Stomach (tissue), 4 donors: ENCODE measurements at regions not wholly inside any gene's neighbourhood (a gene's known extent, or its start where the extent isn't known, plus 50 kb on each side); places are given as distances from the start of the nearest gene placed in this dataset.

Experiments
- CTCF ChIP-seq, 7 experiments: fragments of 450-650 bp in 4 of 7; fragments of 200-600 bp in 3 of 7; sonication (generic) in 3 of 7; IDR thresholded peaks; one replicate each; pipeline ENCODE4 v1.5.1; 2016 to 2019; ENCODE audit warnings: antibody characterized with exemption in 7 of 7, control low read depth in 2 of 7, mild to moderate bottlenecking in 1 of 7
- POLR2A ChIP-seq, 4 donors: fragments of 450-650 bp; IDR thresholded peaks; one replicate each; pipeline ENCODE4 v1.6.1; 2016; ENCODE audit warnings: antibody characterized with exemption in 4 of 4, control low read depth in 2 of 4, mild to moderate bottlenecking in 1 of 4, moderate library complexity in 1 of 4

GRCh38 chr21:17118638-17119384 is 394.0 kb upstream of the CXADR start:
- TF ChIP-seq POLR2A (IDR thresholded peaks at IDR 0.05) (no peak), CTCF (IDR thresholded peaks at IDR 0.05) (no peak)
